SJCRH30 (cell line): ENCODE measurements at regions not wholly inside any gene's neighbourhood (a gene's known extent, or its start where the extent isn't known, plus 50 kb on each side); places are given as distances from the start of the nearest gene placed in this dataset.
"Not testable (repeated sequence)": the region's sequence is repeated elsewhere in the genome, so short reads cannot be mapped to it uniquely, and the experiment has no call there.

Experiments
- DNase-seq, 2 experiments: peaks; one replicate each; pipeline ENCODE4 v3.0.0-alpha.2; 2015 to 2020
- H3K27ac ChIP-seq: fragments of 250-450 bp; sonication (Bioruptor Pico); 2 replicates; pipeline ENCODE4 v1.5.1; 2020; ENCODE audit warnings: mild to moderate bottlenecking, moderate library complexity
- H3K27me3 ChIP-seq: fragments of 250-450 bp; sonication (Bioruptor Pico); 2 replicates; pipeline ENCODE4 v1.5.1; 2020; ENCODE audit warnings: mild to moderate bottlenecking, moderate library complexity
- H3K36me3 ChIP-seq: fragments of 250-450 bp; sonication (Bioruptor Pico); 2 replicates; pipeline ENCODE4 v1.5.1; 2020; ENCODE audit warnings: mild to moderate bottlenecking, moderate library complexity
- H3K4me1 ChIP-seq: fragments of 250-450 bp; sonication (Bioruptor Pico); 2 replicates; pipeline ENCODE4 v1.5.1; 2020; ENCODE audit warnings: mild to moderate bottlenecking, moderate library complexity
- H3K4me3 ChIP-seq: fragments of 250-450 bp; sonication (Bioruptor Pico); 2 replicates; pipeline ENCODE4 v1.5.1; 2020; ENCODE audit warnings: mild to moderate bottlenecking, moderate library complexity
- H3K9me3 ChIP-seq: fragments of 250-450 bp; sonication (Bioruptor Pico); replicated peaks from 2 replicates; pipeline ENCODE4 v1.5.1; 2020; ENCODE audit warnings: mild to moderate bottlenecking, moderate library complexity

- H3K27ac ChIP-seq, result no peak overlapping the region
- H3K4me3 ChIP-seq, result no peak overlapping the region
- H3K9me3 ChIP-seq, result no peaks in the 10 kb centered on the region
- DNase-seq, result no peak
- H3K4me1 ChIP-seq, result no peaks in the 10 kb centered on the region
- no peaks in the 10 kb centered on the region for H3K27me3 ChIP-seq
- H3K36me3 ChIP-seq, result no peaks in the 10 kb centered on the region
Measured at GRCh38 chr21:31420354-31420753, 76.3 kb upstream of the TIAM1 start.

- no peak overlapping the region for H3K27ac ChIP-seq
- no peak overlapping the region for H3K4me3 ChIP-seq
- no peaks in the 10 kb centered on the region for H3K27me3 ChIP-seq
- no peaks in the 10 kb centered on the region for H3K4me1 ChIP-seq
- no peaks in the 10 kb centered on the region for H3K36me3 ChIP-seq
- H3K9me3 ChIP-seq, result no peaks in the 10 kb centered on the region
- DNase-seq, result no peak
Measured at GRCh38 chr21:31418377-31419001, 74.4 kb upstream of the TIAM1 start.

- H3K9me3 ChIP-seq, DNase-seq, H3K4me1 ChIP-seq, H3K27me3 ChIP-seq, H3K4me3 ChIP-seq, H3K36me3 ChIP-seq, H3K27ac ChIP-seq: not testable (repeated sequence)
Measured at GRCh38 chr21:31417214-31417613, 73.2 kb upstream of the TIAM1 start.

- H3K27me3 ChIP-seq, result no peaks in the 10 kb centered on the region
- H3K27ac ChIP-seq, result no peak overlapping the region
- no peak for DNase-seq
- no peaks in the 10 kb centered on the region for H3K9me3 ChIP-seq
- H3K36me3 ChIP-seq, result no peaks in the 10 kb centered on the region
- H3K4me1 ChIP-seq, result no peaks in the 10 kb centered on the region
- H3K4me3 ChIP-seq, result no peak overlapping the region
Measured at GRCh38 chr21:31416465-31416864, 72.4 kb upstream of the TIAM1 start.

GRCh38 chr21:31414263-31415000, 70.4 kb upstream of the TIAM1 start:
- Histone ChIP-seq H3K4me1 (no peaks in the 10 kb centered on the region), H3K9me3 (no peaks in the 10 kb centered on the region), H3K36me3 (no peaks in the 10 kb centered on the region), H3K27ac (no peak overlapping the region), H3K27me3 (no peaks in the 10 kb centered on the region), H3K4me3 (no peak overlapping the region)
- DNase-seq, result no peak

- Histone ChIP-seq H3K27me3 (no peaks in the 10 kb centered on the region), H3K36me3 (no peaks in the 10 kb centered on the region), H3K27ac (no peak overlapping the region), H3K4me3 (no peak overlapping the region), H3K9me3 (no peaks in the 10 kb centered on the region), H3K4me1 (no peaks in the 10 kb centered on the region)
- DNase-seq, result no peak
Measured at GRCh38 chr21:31413698-31414097, 69.6 kb upstream of the TIAM1 start.

- no peaks in the 10 kb centered on the region for H3K4me1 ChIP-seq
- H3K27me3 ChIP-seq, result no peaks in the 10 kb centered on the region
- no peak overlapping the region for H3K4me3 ChIP-seq
- DNase-seq, result no peak
- H3K9me3 ChIP-seq, result no peaks in the 10 kb centered on the region
- no peak overlapping the region for H3K27ac ChIP-seq
- no peaks in the 10 kb centered on the region for H3K36me3 ChIP-seq
Measured at GRCh38 chr21:31410499-31411131, 66.6 kb upstream of the TIAM1 start.

GRCh38 chr21:31409831-31410487, 65.9 kb upstream of the TIAM1 start:
- no peaks in the 10 kb centered on the region for H3K36me3 ChIP-seq
- H3K27me3 ChIP-seq, result no peaks in the 10 kb centered on the region
- no peak overlapping the region for H3K27ac ChIP-seq
- no peak for DNase-seq
- H3K9me3 ChIP-seq, result no peaks in the 10 kb centered on the region
- no peak overlapping the region for H3K4me3 ChIP-seq
- H3K4me1 ChIP-seq, result no peaks in the 10 kb centered on the region

- Histone ChIP-seq H3K4me1 (no peaks in the 10 kb centered on the region), H3K36me3 (no peaks in the 10 kb centered on the region), H3K4me3 (no peak overlapping the region), H3K27ac (no peak overlapping the region), H3K27me3 (no peaks in the 10 kb centered on the region), H3K9me3 (no peaks in the 10 kb centered on the region)
- no peak for DNase-seq
Measured at GRCh38 chr21:31408301-31409088, 64.4 kb upstream of the TIAM1 start.

- Histone ChIP-seq H3K27me3 (no peaks in the 10 kb centered on the region), H3K4me3 (no peak overlapping the region), H3K4me1 (no peaks in the 10 kb centered on the region), H3K36me3 (no peaks in the 10 kb centered on the region), H3K9me3 (no peaks in the 10 kb centered on the region), H3K27ac (no peak overlapping the region)
- no peak for DNase-seq
Measured at GRCh38 chr21:31406510-31406909, 62.4 kb upstream of the TIAM1 start.

- no peak for DNase-seq
- H3K27ac ChIP-seq, result no peak overlapping the region
- no peaks in the 10 kb centered on the region for H3K4me1 ChIP-seq
- H3K36me3 ChIP-seq, result no peaks in the 10 kb centered on the region
- no peaks in the 10 kb centered on the region for H3K27me3 ChIP-seq
- H3K9me3 ChIP-seq, result no peaks in the 10 kb centered on the region
- no peak overlapping the region for H3K4me3 ChIP-seq
Measured at GRCh38 chr21:31405604-31406003, 61.5 kb upstream of the TIAM1 start.

GRCh38 chr21:31403596-31404333, 59.7 kb upstream of the TIAM1 start:
- no peaks in the 10 kb centered on the region for H3K4me1 ChIP-seq
- H3K4me3 ChIP-seq, result no peak overlapping the region
- H3K27me3 ChIP-seq, result no peaks in the 10 kb centered on the region
- H3K9me3 ChIP-seq, result no peaks in the 10 kb centered on the region
- no peak overlapping the region for H3K27ac ChIP-seq
- no peak for DNase-seq
- no peaks in the 10 kb centered on the region for H3K36me3 ChIP-seq

GRCh38 chr21:31399591-31399990, 55.5 kb upstream of the TIAM1 start:
- Histone ChIP-seq H3K4me3 (no peak overlapping the region), H3K27me3 (no peaks in the 10 kb centered on the region), H3K36me3 (no peaks in the 10 kb centered on the region), H3K27ac (no peak overlapping the region), H3K9me3 (no peaks in the 10 kb centered on the region), H3K4me1 (peaks cover 4% of the 10 kb centered on the region)
- DNase-seq, result no peak

GRCh38 chr21:31398574-31398973, 54.5 kb upstream of the TIAM1 start:
- Histone ChIP-seq H3K27ac (no peak overlapping the region), H3K9me3 (no peaks in the 10 kb centered on the region), H3K36me3 (no peaks in the 10 kb centered on the region), H3K4me1 (peaks cover 4% of the 10 kb centered on the region), H3K4me3 (no peak overlapping the region), H3K27me3 (no peaks in the 10 kb centered on the region)
- DNase-seq, result no peak
